ENCODE measurements at regions not wholly inside any gene's neighbourhood (a gene's known extent, or its start where the extent isn't known, plus 50 kb on each side); places are given as distances from the start of the nearest gene placed in this dataset.

GRCh38 chr3:118208642-118209041 is 826.0 kb downstream of the IGSF11 start:
- TF ChIP-seq ZNF384 (IDR thresholded peaks at IDR 0.05) (no peak), ELF4 (IDR thresholded peaks at IDR 0.05) (no peak), FOXK2 (IDR thresholded peaks at IDR 0.05) (no peak), FOXM1 (IDR thresholded peaks at IDR 0.05; ENCODE audit: borderline replicate concordance) (no peak)
